Left kidney (tissue), 1 donor: ENCODE measurements at regions not wholly inside any gene's neighbourhood (a gene's known extent, or its start where the extent isn't known, plus 50 kb on each side); places are given as distances from the start of the nearest gene placed in this dataset.
"Not testable (repeated sequence)": the region's sequence is repeated elsewhere in the genome, so short reads cannot be mapped to it uniquely, and the experiment has no call there.

ENCODE experiments used
- DNase-seq: peaks from one replicate; pipeline ENCODE4 v3.0.0-alpha.2; 2013

DNA sequence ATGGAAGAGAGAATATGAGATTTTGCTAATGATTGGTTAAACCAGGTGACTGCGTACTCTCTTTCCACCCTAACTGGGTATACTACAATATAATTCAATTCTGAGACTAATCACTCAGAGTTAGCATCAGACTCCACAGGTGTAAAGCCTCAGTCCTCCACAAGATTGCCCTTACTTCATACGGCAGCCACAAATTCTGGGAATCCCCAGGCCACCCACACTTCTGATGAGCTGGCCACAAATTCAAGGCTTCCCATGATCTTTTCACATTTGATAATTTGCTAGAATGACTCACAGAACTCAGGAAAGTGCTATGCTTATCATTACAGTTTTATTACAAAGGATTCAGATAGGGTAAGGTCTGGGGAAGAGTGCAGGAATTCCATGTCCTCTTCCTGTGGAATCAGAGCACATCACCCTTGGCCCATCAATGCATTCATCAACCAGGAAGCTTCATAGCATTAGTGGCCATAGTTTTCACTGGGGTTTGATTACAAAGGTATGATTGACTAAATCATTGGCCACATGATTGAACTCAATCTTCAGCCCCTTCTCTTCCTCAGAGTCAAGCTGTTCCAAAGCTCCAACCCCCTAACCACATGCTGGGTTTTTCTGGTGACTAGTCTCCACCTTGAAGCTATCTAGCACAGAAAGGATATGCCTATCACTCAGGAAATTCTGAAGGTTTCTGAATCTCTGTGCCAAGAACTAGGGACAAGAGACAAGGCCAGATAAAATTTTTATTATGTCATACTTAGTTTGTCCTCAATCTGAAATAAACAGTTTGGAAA lies 131.7 kb downstream of the HHIPL2 start:
- no peak for DNase-seq

DNA sequence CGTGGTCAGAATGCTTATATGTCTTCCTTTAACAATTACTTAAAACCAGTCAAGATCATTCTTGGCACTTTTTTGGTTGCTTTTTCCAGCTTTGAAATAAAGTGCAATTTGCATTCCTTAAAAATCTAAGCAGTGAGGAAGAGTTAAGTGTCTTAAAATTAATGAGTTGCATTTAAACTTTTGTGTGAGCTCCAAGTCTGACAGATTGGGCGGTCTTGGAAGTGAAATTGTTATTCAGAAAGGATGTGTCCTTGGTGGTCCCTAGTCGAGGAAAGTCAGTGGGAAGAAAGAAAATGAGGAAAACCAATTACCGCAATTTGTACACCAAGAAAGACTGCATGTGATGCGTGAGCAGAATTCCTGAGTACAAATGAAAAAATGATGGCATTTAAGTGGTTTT lies 132.5 kb downstream of the HHIPL2 start:
- DNase-seq: no peak

DNA sequence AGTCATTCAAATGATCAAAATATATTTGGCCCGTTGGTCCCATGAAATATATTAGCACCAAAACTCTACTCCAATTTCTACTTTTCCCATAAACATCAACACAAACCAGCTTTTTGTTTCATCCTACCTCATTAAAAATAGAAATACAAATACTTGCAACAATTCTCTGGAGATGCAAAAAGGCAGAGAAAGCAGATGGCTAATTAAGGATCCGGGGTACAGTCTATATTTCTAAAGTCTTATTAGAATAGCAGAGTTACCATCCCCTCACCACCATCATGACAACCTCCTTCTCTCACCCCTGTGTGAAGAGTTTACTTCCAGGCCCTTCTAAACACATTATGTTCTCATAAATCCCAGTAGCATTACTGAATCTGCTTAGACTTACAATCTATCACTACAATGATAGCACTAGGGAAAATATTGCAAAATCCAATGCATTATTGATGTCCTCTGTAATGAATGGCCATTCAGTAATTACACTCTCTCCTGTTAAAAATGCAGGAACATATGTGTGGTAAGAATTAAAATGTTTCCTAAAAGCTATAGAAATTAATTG lies 133.8 kb downstream of the HHIPL2 start:
- no peak for DNase-seq

DNA sequence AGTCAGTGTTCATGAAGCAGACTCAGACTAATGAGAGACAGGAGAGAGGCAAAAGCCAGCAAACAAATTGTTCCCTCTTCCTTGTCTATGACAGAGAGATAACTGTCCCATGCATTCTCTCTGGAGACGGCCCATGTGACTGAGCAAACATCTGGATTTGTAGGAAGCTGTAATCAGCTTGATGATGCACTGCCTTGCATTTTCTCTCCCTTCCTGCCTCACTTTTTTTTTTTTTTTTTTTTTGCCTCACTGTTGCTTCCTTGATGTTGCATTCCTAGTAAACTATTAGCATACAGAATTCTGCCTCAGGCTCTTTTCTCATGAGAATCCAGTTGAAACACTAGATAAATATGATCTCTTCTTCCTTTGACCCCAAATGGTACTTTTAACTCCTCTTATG lies 134.5 kb downstream of the HHIPL2 start:
- no peak for DNase-seq

DNA sequence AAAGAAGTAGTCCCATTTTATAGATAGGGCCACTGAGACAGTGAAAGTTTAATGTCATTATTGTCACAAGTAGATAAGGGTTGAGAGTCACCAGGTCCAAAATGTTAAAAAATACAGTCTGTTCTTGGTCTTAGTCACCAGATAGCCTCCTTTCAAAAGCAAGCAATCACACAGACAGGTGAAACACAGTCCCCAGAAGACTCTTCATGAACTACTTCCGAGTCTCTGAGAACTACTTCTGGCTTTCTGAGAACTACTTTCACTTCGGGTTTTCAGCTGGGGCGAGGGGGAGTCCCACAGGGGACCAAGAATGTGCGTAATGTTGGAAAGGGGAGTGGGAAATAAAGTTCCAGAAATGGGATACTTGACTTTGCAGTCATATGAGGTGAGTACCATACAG lies 143.2 kb downstream of the HHIPL2 start:
- DNase-seq: no peak

DNA sequence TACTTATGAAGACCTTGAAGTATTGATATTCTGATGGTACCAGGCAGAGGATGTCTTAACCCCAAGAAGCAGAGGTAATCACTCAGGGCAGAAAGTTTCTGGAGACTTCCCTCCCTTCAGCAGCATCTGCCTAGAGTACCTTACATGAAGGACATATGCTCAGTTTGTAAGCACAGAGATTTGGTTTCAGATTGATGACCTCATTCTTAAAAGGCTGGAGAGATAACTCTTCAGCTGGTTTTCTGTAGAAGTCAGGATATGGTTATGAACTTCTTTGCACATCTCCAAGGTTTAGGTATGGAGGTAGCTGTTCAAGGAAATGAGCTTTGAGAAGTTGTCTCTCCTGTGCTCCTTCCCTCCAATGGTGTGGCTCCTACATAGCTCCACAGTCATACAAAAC lies 148.7 kb downstream of the HHIPL2 start:
- DNase-seq: no peak

DNA sequence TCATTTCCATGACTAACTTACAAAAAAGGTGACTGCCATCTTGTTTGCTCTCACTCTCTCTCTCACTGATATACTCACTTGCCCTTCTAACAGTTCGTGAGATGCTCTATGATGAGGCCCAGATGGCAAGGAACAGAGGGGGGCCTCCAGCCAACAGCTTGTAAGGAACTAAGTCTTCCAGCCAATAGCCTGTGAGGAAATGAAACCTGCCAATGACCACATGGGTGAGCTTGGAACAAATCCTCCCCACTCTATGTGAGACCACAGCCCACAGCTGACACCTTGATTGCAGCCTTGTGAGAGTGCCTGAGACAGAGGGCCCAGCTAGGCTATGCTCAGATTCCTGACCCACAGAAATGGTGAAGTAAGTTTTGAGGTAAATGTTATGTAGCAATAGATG lies 153.7 kb downstream of the HHIPL2 start:
- DNase-seq: no peak

DNA sequence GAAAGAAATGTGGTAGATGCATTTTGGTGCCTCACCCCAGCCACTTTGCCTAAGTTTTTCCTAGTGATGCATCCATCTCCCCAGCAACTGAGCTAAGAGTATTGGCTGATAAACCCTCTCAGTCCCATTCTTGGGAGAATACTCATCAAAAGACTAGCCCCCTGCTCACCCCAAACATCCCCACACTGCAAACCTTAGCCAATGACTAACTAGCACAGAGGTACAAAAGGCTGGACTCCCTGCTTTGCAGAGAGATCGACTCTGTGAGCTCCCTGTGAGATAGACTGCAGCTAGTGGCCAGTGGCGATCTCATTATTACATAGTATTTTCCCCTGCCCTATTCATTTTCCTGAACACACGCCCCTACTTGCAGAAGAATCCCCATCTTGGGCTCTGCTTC lies 155.3 kb downstream of the HHIPL2 start:
- no peak for DNase-seq

DNA sequence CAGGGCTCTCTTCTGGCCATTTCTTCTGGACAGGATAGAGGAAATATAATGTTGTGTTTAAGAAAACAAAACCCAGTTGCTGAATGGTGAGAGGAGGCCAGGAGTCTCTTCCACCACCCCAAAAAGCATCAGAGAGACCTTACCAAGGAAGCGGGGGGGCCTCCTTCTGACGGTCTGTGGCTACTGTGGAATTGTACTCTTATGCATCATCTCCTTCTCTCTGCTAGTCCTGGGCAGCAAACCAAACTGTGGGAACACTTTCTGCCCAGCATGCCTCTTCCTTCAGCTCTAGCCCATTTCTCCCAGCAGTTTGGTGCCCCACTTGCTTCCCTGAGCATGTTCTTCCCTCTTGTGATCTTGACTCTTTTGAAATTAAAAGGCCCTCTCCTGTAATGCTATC lies 157.7 kb downstream of the HHIPL2 start:
- DNase-seq: no peak

DNA sequence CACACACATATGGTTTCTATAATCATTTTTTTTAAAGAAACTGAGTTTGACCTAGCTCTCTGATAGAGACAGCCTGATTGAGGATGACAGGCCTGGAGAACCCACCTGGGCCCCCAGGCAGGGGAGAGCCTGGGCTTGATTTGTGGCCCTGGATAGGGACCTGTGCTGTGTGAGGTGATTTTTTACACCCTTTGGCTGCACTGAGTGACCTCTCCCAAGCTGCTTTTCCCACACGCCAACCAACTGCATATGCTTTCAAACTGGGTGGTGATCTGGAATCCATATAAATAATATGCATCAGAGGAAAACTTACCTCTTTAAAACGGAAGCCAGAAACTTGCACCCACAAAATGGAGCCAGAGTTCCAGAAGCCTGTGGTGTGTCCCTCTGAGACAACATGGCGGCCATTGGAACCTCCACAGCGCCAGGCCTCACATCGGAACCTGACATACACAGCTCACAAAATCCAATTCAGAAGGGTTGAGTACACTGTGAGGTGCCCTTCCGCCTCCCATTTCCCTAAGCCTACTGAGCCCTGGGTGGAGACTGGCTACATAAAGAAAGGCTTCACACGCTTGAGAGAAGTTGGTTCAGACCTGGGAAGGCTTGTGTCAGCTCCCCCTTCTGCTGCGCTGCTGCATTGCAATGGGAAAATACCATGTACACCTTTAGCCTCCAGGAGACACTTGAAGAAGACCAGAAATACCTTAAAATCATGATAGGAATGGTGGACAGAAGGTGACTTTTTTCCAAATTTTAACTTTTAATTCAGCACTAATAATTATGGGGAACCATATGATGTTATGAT lies 160.7 kb downstream of the HHIPL2 start:
- no peak for DNase-seq

DNA sequence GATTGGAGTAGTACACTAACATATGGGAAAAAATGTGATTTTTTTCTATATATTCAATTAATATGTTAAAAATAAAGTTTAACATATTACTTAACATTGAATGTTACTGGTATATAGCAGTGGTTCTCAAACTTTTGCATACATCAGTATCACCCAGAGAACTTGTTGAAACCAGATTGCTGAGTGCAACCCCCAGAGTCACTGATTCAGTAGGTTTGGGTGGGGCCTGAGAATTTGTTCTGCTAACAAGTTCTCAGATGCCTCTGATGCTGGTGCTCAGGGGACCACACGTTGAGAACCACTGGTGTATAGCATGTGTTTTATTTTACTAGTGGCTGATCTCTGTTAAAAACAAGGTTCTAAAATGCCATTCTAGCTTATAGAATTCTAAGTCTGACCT lies 161.9 kb downstream of the HHIPL2 start:
- no peak for DNase-seq

DNA sequence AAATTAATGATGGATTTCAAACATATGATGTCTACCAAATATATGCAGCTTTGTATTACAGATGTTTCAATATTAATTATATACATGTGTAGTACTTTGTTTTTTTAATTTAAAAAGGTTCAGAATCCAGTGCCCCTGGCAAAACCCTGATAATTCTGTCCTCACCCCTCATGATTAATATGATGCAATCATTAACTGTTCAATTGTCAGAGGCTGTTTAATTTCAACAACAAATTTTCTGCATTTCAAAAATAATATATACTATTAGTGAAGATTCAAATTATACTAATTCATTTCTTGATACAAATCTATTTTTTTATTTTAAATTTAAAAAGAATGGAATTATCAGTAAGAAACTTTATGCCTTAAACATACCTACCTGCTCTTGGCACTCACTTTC lies 162.6 kb downstream of the HHIPL2 start:
- DNase-seq: no peak

DNA sequence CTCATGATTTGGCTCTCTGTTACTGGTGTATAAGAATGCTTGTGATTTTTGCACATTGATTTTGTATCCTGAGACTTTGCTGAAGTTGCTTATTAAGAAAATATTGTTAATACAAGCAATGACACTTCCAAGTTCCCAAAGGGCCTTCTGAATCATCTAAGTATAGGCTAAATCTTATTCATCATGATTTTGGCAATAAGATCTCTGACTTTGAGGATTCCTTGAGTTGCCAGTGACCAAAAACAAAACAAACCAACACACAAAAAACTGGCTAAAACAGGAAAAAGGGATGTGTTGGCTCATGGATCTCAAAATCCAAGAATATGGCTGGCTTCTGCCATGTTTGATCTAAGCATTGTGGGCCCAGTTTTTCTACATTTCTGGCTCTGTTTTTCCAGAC lies 163.4 kb downstream of the HHIPL2 start:
- no peak for DNase-seq

DNA sequence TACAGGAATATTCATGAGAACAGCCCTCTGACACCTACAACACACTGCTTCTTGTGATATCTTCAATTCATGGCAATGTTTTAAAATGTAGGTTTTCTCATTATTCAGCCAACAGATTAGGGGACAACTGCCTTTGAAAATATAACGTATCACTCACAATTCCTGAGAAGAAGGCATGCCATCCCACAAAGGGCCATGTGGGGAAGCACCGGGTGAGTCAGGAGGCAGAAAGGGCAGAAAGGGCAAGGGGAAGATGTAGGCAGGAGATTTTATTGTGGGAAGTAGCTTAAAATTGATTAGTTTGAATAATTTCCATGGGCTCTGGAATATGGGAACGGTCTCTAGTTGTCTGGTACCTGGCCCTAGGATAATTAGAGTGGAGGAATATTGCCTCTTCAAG lies 165.7 kb downstream of the HHIPL2 start:
- no peak for DNase-seq

DNA sequence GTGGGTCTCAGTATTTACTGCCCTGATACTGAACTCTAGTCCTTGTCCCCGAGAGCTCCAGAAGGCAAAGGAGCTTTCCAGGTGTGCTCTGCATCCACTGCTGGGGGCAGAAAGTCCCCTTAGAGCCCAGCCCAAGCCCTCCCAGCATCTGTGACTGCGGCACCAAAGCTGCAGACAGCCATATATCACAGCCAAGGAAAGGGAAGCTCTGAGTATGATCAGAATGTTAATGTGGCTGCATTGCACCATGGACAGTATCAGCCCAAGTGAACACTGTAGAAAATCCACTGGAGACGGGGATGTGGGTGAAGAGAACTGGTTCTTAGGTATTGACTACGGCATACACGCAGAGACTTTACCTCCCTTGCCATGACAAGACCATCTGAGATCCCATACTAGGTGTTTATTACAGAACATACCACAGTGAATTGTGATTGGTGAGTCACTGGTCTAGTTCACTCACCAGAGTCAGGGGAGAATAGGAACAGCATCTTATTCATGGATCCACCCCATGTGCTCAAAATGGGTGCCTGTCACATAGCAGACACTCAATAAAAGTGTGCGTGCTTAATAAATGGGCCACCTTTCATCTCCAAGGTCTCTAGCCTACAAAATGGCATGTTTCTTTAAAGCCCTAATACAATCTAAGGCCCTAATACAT lies 170.3 kb downstream of the HHIPL2 start:
- no peak for DNase-seq

DNA sequence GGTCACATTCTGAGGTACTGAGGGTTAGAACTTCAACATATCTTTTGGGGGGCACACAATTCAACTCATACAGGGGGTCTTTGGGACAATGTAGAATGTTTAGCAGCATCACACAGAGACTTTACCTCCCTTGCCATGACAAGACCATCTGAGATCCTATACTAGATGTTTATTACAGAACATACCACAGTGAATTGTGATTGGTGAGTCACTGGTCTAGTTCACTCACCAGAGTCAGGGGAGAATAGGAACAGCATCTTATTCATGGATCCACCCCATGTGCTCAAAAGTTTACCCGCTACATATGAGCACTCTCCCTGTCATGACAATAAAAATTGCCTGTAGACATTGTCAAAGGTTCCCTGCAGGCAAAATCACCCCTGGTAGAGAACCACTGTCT lies 171.1 kb downstream of the HHIPL2 start:
- not testable (repeated sequence) for DNase-seq

DNA sequence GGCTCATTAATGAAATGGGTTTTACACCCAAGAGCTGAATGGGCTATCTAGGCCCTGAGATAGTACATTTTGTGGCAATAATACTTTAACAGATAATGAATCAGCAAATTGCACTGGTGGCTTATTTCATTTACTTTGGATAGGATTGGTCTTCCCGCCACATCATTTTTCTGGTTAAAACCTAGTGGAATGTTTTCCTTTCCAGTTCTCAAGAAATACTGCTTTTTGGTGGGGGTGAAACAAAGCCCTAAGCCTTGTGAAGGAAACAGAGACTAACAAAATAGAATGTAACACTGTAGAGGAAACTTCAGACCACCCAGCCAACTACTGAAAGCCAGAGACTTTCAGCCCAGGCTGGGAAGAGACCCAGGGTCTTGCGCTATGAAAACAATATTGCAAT lies 172.2 kb downstream of the HHIPL2 start:
- no peak for DNase-seq

DNA sequence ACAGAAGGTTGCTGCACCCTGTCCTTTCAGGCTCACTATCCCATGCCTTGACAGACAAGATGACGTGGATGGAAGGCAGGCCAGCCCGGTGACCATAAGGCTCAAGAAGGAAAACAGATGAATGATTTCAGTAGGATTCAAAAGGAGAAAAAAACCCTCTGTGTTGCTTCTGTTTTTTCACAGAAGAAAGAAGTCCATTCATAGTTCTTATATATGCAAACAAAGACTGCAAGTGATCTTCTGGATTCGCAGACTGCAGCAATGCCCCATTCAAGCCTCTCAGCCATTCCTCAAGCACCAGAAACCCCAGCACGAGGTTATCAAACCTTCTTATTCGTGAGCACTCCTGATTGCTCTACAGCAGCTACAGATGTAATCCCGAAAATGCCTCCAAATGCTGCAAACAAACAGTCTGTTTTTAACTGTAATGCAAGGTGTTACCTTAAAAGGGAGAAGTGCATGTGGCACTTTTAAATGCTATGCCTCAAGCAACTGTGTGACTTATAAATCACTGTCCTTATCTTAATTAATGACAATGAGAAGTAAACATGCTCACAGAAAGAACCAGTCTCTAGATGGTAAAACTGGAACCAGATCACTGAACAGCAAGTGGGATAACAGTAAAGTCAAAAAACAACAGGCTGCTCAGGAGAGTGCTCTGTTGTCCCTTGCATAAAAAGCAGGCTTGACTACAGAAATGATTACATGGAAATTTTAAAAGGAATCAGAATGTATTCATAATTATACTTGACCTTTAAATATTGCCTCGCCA lies 173.9 kb downstream of the HHIPL2 start:
- no peak for DNase-seq

DNA sequence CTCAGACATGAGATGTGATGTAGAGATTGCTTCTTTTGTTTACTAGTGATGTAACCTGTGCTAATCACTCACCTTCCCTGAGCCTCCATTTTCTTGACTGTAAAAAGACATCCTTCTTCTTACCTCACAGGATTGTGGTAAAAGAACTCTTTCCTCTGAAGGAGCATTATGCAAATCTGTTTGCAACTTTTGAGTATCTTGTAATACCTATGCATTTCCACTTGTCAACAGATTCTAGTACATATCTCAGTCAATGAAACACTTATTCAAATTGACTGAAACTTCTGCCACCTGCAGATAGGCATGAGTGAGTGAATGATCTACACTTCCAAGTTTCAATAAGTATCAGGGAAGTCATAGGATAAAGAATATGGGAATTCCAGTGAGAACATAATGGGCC lies 174.7 kb downstream of the HHIPL2 start:
- DNase-seq: no peak

DNA sequence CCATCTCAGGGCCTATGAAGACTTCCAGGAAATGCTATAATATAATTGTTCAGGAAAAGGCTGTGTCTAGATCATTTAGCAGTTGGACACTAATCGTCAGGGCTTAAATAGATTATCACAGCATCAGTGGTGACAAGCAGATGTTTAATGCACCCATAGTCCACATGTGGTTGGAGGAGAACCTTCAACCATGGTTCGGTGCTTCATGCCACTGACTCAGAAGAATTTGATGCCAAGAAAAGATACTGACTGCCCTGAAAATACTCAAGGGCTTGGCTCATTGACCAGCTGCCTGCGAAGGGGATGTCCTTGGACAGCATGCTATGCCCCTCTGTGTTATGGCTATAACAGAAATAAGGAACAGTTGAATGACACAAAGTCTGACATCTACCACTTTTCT lies 175.7 kb downstream of the HHIPL2 start:
- no peak for DNase-seq

DNA sequence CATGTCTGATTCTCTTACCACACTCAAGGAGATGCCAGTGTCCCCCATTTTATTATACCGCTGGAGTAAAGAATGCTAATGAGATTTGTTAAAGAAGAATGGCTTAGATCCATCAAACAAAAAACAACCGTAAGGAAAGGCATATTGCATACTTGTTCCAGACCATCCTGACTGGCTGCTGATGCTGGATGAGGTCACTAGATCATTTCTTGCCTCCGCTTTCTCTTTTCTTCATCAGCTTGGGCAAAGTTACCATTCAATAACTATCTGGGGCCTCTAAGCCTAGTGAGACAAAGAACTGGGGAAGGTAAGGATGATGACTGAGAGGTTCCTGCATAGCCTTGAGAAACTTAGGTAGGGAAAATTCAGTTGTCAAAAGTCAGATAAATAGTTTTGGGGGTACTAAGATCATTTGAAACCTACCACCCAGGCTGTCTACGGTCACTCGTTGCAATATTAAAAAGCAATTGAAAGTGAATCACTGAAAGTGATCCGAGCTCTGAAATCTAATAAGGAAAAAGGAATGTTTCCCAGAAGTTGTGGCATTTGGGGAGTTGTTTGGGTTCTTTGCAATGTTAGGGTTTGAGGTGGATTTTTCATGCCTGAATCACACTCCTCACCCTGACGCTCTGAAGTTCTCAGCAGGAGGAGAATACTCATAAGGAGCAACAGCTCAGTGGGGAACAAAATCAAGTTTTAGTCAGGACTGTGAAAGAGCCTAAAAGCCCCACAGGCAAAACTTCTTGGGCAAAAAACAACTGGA lies 176.8 kb downstream of the HHIPL2 start:
- DNase-seq: no peak
